ENCODE measurements at regions not wholly inside any gene's neighbourhood (a gene's known extent, or its start where the extent isn't known, plus 50 kb on each side); places are given as distances from the start of the nearest gene placed in this dataset.

GRCh38 chr17:12316021-12316420, 295.3 kb downstream of the MAP2K4 start:
- Mint-ChIP-seq H3K4me3 (no peak overlapping the region), H3K9me3 (peaks cover 19% of the 10 kb centered on the region), H3K27me3 (no peaks in the 10 kb centered on the region), H3K36me3 (ENCODE audit: low read depth) (no peaks in the 10 kb centered on the region), H3K4me1 (no peaks in the 10 kb centered on the region), H3K27ac (no peak overlapping the region)
- intact Hi-C loops (cut with micrococcal nuclease) = no loop called here
- DNase-seq = no peak

- intact Hi-C loops (cut with micrococcal nuclease) = no loop called here
- Mint-ChIP-seq H3K9me3 (peaks cover 11% of the 10 kb centered on the region), H3K36me3 (ENCODE audit: low read depth) (peaks cover 1% of the 10 kb centered on the region), H3K4me1 (no peaks in the 10 kb centered on the region), H3K27ac (no peak overlapping the region), H3K27me3 (no peaks in the 10 kb centered on the region), H3K4me3 (no peak overlapping the region)
- DNase-seq = no peak
Observed at GRCh38 chr17:12318571-12319266, 298.0 kb downstream of the MAP2K4 start.

- no peak overlapping the region for H3K4me3 Mint-ChIP-seq
- H3K27ac Mint-ChIP-seq = no peak overlapping the region
- intact Hi-C loops (cut with micrococcal nuclease) = no loop called here
- DNase-seq = no peak
- H3K4me1 Mint-ChIP-seq = no peaks in the 10 kb centered on the region
- peaks cover 1% of the 10 kb centered on the region for H3K36me3 Mint-ChIP-seq (ENCODE audit: low read depth)
- no peaks in the 10 kb centered on the region for H3K27me3 Mint-ChIP-seq
- peaks cover 13% of the 10 kb centered on the region for H3K9me3 Mint-ChIP-seq
Observed at GRCh38 chr17:12320286-12320685, 299.6 kb downstream of the MAP2K4 start.

- no peak overlapping the region for H3K4me3 Mint-ChIP-seq
- no peak for DNase-seq
- H3K27me3 Mint-ChIP-seq = no peaks in the 10 kb centered on the region
- intact Hi-C loops (cut with micrococcal nuclease) = no loop called here
- peaks cover 1% of the 10 kb centered on the region for H3K36me3 Mint-ChIP-seq (ENCODE audit: low read depth)
- peaks cover 17% of the 10 kb centered on the region for H3K9me3 Mint-ChIP-seq
- no peaks in the 10 kb centered on the region for H3K4me1 Mint-ChIP-seq
- no peak overlapping the region for H3K27ac Mint-ChIP-seq
Observed at GRCh38 chr17:12328204-12328603, 307.5 kb downstream of the MAP2K4 start.

- intact Hi-C loops (cut with micrococcal nuclease) = no loop called here
- Mint-ChIP-seq H3K4me1 (no peaks in the 10 kb centered on the region), H3K9me3 (peaks cover 12% of the 10 kb centered on the region), H3K36me3 (ENCODE audit: low read depth) (no peaks in the 10 kb centered on the region), H3K27me3 (no peaks in the 10 kb centered on the region), H3K4me3 (no peak overlapping the region), H3K27ac (no peak overlapping the region)
- DNase-seq = no peak
Observed at GRCh38 chr17:12330456-12330855, 309.8 kb downstream of the MAP2K4 start.

GRCh38 chr17:12341328-12341727, 320.7 kb downstream of the MAP2K4 start:
- DNase-seq = peak; percentile 6
- intact Hi-C loops (cut with micrococcal nuclease) = no loop called here
- Mint-ChIP-seq H3K4me1 (no peaks in the 10 kb centered on the region), H3K27me3 (no peaks in the 10 kb centered on the region), H3K4me3 (no peak overlapping the region), H3K36me3 (ENCODE audit: low read depth) (no peaks in the 10 kb centered on the region), H3K27ac (no peak overlapping the region), H3K9me3 (peaks cover 4% of the 10 kb centered on the region)

- Mint-ChIP-seq H3K4me1 (no peaks in the 10 kb centered on the region), H3K27me3 (no peaks in the 10 kb centered on the region), H3K36me3 (ENCODE audit: low read depth) (no peaks in the 10 kb centered on the region), H3K27ac (no peak overlapping the region), H3K4me3 (no peak overlapping the region), H3K9me3 (peaks cover 4% of the 10 kb centered on the region)
- DNase-seq = peak; percentile 17
- intact Hi-C loops (cut with micrococcal nuclease) = no loop called here
Observed at GRCh38 chr17:12342161-12342560, 321.5 kb downstream of the MAP2K4 start.

GRCh38 chr17:12342609-12343435, 322.1 kb downstream of the MAP2K4 start:
- H3K27ac Mint-ChIP-seq = no peak overlapping the region
- peaks cover 4% of the 10 kb centered on the region for H3K9me3 Mint-ChIP-seq
- H3K4me3 Mint-ChIP-seq = no peak overlapping the region
- H3K27me3 Mint-ChIP-seq = no peaks in the 10 kb centered on the region
- intact Hi-C loops (cut with micrococcal nuclease) = no loop called here
- no peaks in the 10 kb centered on the region for H3K36me3 Mint-ChIP-seq (ENCODE audit: low read depth)
- DNase-seq = peak; percentile 38
- H3K4me1 Mint-ChIP-seq = no peaks in the 10 kb centered on the region

GRCh38 chr17:12348476-12348875, 317.2 kb upstream of the MYOCD start:
- Mint-ChIP-seq H3K9me3 (peaks cover 10% of the 10 kb centered on the region), H3K27me3 (no peaks in the 10 kb centered on the region), H3K4me3 (no peak overlapping the region), H3K27ac (no peak overlapping the region), H3K4me1 (no peaks in the 10 kb centered on the region), H3K36me3 (ENCODE audit: low read depth) (no peaks in the 10 kb centered on the region)
- intact Hi-C loops (cut with micrococcal nuclease) = no loop called here
- peak; percentile 8 for DNase-seq

- intact Hi-C loops (cut with micrococcal nuclease) = no loop called here
- Mint-ChIP-seq H3K9me3 (peaks cover 10% of the 10 kb centered on the region), H3K27ac (no peak overlapping the region), H3K4me3 (no peak overlapping the region), H3K27me3 (no peaks in the 10 kb centered on the region), H3K36me3 (ENCODE audit: low read depth) (no peaks in the 10 kb centered on the region), H3K4me1 (no peaks in the 10 kb centered on the region)
- DNase-seq = peak; percentile 5
Observed at GRCh38 chr17:12349297-12349696, 316.4 kb upstream of the MYOCD start.

- H3K4me1 Mint-ChIP-seq = no peaks in the 10 kb centered on the region
- intact Hi-C loops (cut with micrococcal nuclease) = no loop called here
- peak; percentile 29 for DNase-seq
Observed at GRCh38 chr17:12352127-12352526, 313.6 kb upstream of the MYOCD start.

GRCh38 chr17:12357600-12357999, 308.1 kb upstream of the MYOCD start:
- H3K4me3 Mint-ChIP-seq = no peak overlapping the region
- H3K27ac Mint-ChIP-seq = no peak overlapping the region
- peaks cover 21% of the 10 kb centered on the region for H3K9me3 Mint-ChIP-seq
- no peaks in the 10 kb centered on the region for H3K4me1 Mint-ChIP-seq
- H3K27me3 Mint-ChIP-seq = no peaks in the 10 kb centered on the region
- no peaks in the 10 kb centered on the region for H3K36me3 Mint-ChIP-seq (ENCODE audit: low read depth)
- peak; percentile 14 for DNase-seq
- intact Hi-C loops (cut with micrococcal nuclease) = no loop called here

More at GRCh38 chr17:12352127-12352526, 313.6 kb upstream of the MYOCD start:
- no peak overlapping the region for H3K27ac Mint-ChIP-seq
- no peak overlapping the region for H3K4me3 Mint-ChIP-seq
- no peaks in the 10 kb centered on the region for H3K27me3 Mint-ChIP-seq
- H3K36me3 Mint-ChIP-seq (ENCODE audit: low read depth) = no peaks in the 10 kb centered on the region
- H3K9me3 Mint-ChIP-seq = peaks cover 18% of the 10 kb centered on the region

GRCh38 chr17:12358477-12358876, 307.2 kb upstream of the MYOCD start:
- H3K9me3 Mint-ChIP-seq = peaks cover 21% of the 10 kb centered on the region
- intact Hi-C loops (cut with micrococcal nuclease) = no loop called here
- H3K27me3 Mint-ChIP-seq = no peaks in the 10 kb centered on the region
- no peak overlapping the region for H3K27ac Mint-ChIP-seq
- H3K36me3 Mint-ChIP-seq (ENCODE audit: low read depth) = no peaks in the 10 kb centered on the region
- no peak overlapping the region for H3K4me3 Mint-ChIP-seq
- peak; percentile 5 for DNase-seq
- no peaks in the 10 kb centered on the region for H3K4me1 Mint-ChIP-seq

GRCh38 chr17:12362853-12363455, 302.7 kb upstream of the MYOCD start:
- H3K9me3 Mint-ChIP-seq = peaks cover 20% of the 10 kb centered on the region
- no peaks in the 10 kb centered on the region for H3K36me3 Mint-ChIP-seq (ENCODE audit: low read depth)
- intact Hi-C loops (cut with micrococcal nuclease) = no loop called here
- H3K27ac Mint-ChIP-seq = no peak overlapping the region
- no peaks in the 10 kb centered on the region for H3K27me3 Mint-ChIP-seq
- DNase-seq = peak; percentile 22
- no peaks in the 10 kb centered on the region for H3K4me1 Mint-ChIP-seq
- no peak overlapping the region for H3K4me3 Mint-ChIP-seq

Measured in activated CD4-positive, alpha-beta T cell treated with anti-CD3 and anti-CD28 coated beads, Interleukin-2, amount 10 ng/mL, durations not matched to agents 24 days and 14 days (primary cell).